Islet of Langerhans (tissue), 1 donor: ENCODE measurements at regions not wholly inside any gene's neighbourhood (a gene's known extent, or its start where the extent isn't known, plus 50 kb on each side); places are given as distances from the start of the nearest gene placed in this dataset.
"Not testable (repeated sequence)": the region's sequence is repeated elsewhere in the genome, so short reads cannot be mapped to it uniquely, and the experiment has no call there.

ENCODE experiments used
- FAIRE-seq: peaks from one replicate; lab custom pipeline; 2011; peaks lifted over from hg19 to GRCh38; lab: Jason Lieb, UNC

DNA sequence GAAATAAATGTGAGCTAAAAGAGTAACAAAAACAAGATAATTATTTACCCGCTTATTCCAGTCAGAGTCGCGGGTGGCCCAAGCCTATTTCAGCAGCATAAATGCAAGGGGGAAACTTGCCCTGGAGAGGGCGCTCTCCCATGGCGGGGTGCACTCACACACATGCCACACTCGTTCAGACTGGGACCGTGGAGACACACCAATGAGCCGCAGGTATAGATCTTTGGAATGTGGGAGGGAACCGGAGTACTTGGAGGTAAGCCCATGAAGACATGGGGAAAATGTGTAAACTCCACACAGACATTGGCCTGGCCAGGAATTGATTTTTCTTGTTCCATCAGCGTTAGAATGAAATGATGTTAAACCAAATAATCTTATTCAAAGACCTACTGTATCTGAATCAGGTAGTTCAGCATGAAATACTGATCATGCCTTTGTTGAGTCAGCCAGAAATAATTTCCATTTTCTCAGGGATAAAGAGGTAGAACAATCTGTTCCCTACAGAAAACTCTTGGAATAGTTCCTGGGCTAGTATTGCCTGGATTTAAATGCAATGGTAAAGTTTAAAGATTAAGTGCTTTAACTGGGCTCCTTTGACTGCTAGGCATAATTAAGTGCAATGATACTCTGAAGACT lies 191.5 kb downstream of the MCHR2 start:
- FAIRE-seq = no peak

DNA sequence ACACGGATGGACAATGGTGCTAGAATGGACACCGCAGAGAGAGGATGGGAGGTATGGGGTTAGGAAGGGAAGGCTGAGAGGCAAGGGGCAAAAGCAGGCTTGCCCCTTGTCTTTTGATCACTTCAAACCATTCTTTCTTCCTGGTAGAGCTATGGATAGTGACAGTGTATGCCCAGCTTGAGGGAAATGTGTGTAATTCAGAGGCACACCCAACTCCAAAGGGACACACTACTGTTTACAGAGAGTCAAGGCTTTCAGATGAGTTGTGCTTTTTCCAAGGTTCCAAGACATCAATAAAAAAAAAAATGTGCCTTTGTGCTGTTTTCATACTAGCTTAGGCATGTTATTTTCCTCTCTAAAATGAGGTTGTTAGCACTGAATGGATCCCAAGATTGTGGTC lies 185.0 kb downstream of the MCHR2 start:
- FAIRE-seq = no peak

DNA sequence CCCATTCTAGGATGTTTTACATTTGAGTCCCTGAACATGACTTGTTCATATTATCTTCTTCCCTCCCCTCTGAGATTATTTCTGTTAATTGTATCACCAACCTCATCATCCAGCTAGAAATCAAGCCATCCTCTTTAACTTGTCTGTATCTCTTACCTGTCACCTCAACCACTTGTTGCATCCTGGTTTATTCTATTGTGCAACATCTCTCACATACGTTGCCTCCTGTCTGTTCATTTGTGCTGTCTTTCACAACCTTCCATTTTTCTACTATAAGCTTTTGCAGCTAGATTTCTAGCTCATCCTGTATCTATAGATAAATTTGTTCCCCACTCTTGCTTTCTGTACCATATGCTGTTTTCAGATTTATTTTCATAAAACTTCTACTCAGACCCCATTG lies 183.7 kb downstream of the MCHR2 start:
- FAIRE-seq = no peak

DNA sequence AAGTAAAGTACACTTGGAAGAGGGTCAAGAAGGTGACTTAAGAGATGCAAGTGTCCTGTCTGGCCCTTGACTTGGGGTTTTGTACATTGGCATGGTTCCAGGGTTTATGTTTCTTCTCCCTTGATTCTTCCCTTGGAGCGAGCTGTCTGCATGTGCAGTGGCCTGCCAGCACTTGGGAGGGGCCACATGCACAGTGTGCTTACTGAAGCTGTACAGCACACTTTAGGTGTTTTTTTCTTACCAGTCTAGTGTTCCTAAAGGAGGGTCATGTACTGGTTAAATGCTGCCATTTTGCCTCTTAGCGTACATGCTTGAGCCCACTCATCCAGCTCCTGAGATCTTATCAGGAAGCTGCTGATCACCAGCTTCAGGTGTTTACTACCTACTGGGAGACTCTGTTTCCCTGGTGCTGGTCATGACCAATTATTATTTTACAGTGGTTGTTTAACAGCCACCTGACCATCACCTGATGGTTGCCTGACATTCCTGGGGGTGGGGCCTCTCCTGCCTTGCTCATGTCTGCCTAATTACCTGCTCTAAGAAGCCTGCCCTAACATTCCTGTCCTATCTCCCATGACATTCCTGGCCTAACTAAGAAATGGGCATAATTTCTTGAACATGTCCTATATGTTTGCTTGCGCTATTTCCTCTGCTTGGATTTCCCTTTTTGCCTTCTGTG lies 182.9 kb downstream of the MCHR2 start:
- no peak for FAIRE-seq

DNA sequence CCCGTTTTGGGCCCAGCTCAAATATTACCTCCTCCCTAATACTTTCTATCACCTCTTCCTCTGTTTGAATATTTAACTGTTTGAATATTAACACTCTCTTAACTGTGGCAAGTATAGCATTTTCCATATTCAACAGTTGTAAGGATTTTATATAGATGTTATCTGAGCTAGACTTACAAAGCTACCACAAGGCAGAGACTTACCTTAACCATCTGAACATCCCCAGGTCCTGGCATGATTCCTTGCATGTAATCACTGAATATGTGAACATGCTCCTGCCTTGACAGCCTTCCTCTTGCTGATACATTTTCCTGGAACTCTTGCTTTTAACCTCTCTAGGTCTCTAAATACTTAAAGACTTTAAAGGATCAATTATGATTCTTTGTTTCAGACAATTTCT lies 182.4 kb downstream of the MCHR2 start:
- no peak for FAIRE-seq

DNA sequence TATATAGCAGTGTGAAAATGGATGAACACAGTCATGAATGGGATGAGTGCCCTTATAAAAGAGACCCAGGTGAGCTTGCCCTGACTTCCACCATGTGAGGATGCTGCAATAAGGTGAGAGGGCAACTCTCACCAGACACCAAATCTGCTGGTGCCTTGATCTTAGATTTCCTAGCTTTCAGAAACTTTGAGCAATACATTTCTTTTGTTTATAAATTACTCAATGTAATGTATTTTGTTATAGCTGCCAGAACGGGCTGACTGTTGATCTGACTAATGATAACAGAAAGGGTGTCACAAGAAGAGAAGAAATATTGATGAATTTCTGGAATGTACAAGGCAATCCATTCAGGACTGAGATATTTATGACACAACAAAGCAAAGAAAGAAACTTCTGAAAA lies 180.5 kb downstream of the MCHR2 start:
- FAIRE-seq = no peak

DNA sequence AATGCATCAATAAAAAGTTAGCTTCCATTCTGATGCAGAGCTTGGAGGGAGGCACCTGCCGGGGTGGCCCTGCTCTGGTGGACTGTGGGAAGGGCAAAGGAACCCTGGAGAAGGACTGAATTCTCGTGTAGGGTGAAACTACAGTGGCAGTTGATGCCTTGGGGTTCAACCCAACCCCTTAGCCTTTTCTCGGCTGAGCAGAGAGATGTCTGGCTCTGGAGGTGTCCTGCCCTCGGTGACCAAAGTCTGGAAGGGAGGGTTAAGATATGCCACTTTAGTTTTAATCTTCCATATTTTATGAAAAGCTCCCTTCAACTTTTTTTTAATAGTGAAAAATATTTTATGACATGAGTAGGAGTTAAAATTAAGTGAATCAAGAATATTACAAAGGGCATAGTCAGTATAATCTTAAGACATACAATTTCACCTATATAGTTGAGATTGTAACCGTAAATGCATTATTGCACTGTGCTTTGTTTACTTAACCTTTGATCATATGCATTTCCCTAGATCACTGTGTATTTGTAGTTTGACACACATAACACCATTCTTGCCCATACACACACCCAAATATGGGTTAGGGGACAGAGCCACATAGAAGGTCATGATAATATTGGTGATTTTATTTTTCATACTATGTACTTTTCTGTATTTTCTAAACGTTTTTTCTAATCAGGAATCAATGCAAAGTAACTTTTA lies 179.6 kb downstream of the MCHR2 start:
- FAIRE-seq = no peak

DNA sequence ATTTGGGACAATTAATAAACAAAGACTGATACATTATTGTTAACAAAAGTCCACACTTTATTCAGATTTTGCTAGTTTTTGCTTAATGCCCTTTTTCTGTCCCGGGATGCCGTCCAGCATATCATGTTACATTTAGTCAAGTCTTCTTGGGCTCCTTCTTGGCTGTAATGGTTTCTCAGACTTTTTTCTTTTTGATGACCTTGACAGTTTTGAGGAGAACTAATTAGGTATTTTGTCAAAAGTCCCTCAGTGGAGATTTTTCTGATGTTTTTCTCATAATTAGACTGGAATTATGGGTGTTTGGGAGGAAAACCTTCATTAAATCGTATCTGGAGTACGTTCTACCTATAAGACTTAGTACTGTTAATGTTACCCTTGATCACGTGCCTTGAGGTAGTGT lies 177.2 kb downstream of the MCHR2 start:
- peak; percentile 51 for FAIRE-seq

DNA sequence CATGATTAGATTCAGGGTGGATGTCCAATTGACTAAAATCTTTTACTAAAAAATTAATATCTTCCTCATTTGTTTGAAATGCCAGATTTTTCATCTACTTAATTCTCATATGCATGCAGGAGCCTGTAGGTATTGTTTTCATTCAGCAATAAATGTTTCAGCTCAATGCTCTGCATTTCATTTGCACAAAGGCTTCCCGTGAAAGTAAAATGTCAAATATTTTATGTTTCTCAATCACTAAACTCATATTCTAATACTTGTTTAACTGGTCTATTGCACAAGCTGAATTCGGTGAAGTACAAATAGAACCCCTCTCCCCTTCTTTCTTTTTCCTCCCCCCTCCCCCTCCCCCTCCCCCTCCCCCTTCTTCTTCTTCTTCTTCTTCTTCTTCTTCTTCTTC lies 175.9 kb downstream of the MCHR2 start:
- FAIRE-seq = no peak

DNA sequence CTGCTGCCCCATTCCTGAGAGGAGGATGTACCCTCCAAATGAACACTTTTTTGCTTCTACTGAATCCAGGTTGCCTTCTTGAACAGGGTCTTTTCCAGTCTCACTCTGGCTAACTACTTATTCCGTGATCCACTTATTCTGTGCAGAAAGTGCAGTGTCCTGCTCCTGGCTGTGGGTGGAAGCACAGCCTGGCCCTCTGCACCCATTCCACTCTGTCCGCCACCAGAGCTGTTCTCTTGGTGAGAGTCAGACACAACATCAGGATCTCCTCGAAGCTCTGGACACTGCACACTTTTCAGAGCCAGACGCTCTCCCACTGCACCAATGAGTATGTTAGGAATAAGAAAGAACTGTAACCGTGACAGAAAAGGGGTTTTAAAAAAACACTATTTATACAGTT lies 174.2 kb downstream of the MCHR2 start:
- FAIRE-seq = no peak

DNA sequence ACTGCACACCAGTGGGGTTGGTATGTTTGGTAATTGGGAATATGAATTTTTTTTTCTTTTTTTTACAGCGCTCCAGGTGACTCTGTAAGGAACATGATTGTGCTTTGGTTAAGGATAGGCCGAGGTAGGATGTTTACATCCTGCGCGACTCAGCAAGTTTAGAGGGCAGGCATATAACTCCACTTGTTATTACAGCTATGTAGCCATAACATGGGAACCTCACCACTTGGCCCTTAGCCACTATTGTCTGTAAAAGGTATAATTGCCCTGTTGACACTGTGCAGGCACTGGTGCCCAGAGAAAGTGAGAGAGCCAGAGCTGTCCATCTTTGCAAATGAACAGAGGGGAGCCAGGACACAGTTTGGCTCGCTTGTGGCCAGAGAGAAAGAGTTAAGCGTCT lies 172.9 kb downstream of the MCHR2 start:
- no peak for FAIRE-seq

DNA sequence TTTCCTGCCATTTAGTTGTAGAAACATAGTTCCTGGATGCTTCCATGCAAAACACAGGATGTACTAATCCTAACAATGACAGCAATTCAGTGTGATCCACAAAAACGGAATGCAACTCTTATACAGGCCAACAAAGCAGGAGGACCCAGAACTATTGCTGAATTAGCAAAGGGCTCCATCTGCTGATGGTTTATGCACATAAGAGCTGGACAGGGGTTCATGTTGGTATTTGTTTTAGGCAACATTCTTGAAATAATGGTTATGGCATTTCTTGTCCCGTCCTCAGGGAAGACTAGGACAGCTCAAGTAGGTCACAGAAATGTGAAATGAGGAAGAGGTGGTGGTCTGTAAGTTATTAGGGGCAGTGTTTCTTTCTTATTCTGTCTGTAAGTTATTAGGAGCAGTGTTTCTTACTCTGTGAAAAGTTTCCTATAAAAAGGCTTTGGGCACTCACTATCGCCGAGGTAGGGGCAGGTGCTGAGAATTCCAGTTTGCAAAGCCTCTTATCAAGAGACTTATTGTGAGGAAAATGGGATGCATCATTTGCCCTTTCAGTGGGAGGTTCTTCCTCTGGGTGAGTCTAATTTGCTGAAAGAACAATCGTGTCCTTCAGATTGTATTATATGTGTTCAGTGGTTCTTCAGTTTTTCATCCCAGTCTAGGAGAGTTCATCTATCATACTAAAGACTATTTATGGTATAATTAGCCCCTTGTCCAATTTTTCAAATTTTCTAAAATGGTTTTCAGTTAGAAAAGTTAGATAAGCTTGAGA lies 171.1 kb downstream of the MCHR2 start:
- peak; percentile 36 for FAIRE-seq

DNA sequence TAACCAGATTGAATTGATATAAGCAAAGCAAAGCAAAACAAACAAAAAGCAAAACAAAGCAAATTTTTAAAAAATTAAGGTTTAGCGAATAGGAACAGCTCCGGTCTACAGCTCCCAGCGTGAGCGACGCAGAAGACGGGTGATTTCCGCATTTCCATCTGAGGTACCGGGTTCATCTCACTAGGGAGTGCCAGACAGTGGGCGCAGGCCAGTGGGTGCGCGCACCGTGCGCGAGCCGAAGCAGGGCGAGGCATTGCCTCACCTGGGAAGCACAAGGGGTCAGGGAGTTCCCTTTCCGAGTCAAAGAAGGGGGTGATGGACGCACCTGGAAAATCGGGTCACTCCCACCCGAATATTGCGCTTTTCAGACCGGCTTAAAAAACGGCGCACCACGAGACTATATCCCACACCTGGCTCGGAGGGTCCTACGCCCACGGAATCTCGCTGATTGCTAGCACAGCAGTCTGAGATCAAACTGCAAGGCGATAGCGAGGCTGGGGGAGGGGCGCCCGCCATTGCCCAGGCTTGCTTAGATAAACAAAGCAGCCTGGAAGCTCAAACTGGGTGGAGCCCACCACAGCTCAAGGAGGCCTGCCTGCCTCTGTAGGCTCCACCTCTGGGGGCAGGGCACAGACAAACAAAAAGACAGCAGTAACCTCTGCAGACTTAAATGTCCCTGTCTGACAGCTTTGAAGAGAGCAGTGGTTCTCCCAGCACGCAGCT lies 170.3 kb downstream of the MCHR2 start:
- not testable (repeated sequence) for FAIRE-seq

DNA sequence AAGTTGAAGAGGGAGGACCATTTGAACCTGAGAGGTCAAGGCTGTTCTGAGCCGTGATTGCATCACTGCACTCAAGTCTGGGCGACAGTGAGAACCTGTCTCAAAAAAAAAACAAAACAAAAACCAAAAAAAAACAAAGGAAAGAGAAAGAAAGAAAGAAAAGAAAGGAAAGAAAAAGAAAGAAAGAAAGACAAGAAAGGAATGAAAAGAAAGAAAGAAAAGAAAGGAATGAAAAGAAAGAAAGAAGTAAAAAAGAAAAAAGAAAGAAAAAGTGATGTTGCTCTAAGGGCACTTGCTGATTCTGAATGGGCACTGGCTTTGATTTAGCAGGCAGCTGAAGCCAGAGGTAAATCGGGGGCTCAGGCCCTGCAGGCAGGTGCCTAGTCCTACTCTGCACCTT lies 161.0 kb downstream of the MCHR2 start:
- FAIRE-seq = no peak

DNA sequence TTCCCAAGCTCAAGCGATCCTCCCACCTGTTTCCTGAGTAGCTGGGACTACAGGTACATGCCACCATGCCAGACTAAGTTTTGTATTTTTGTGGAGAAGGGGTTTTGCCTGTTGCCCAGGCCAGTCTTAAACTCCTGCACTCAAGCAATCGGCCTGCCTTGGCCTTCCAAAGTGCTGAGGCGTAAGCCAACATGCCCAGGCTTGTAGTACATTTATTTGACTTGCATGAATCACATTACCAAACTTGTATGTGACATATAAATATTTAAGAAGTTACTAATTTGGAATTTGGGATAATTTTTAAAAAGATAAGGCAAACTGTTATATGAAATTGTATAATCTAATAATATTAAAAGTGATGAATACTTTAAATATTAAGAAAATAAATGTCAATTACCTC lies 157.6 kb downstream of the MCHR2 start:
- FAIRE-seq = no peak

DNA sequence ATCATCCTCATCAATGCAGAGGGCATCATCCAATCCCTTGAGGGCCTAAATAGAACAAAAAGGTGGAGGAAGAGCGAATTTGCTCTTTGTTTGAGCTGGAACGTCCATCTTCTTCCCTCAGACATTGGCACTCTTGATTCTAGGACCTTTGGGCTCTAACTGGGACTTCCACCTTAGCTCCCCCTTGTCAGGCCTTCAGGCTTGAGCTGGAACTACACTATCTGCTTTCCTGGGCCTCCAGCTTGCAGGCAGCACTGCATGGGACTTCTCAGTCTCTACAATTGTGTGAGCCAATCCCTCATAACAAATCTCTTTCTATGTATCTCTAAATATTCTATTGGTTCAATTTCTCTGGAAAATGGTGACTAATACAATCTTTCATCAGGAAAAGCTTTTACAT lies 155.4 kb downstream of the MCHR2 start:
- no peak for FAIRE-seq

DNA sequence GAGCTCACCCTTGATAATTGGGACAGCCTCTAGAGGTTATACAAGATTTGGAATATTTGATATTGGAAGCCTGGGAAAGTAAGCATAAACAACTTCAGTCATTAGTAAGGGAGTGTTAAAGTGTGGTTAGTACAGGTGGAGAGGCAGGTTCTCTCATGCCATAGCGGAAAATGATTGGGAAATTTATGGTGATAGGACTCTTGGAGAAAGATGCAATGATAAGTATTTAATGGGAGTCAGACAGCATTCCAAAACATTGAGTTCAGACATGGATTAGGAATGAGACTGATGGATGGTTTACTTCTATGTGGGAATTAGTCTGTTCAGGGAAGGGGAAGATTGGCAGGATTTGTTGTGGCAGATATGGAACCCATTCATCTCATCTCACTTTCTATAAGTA lies 152.7 kb downstream of the MCHR2 start:
- FAIRE-seq = no peak

DNA sequence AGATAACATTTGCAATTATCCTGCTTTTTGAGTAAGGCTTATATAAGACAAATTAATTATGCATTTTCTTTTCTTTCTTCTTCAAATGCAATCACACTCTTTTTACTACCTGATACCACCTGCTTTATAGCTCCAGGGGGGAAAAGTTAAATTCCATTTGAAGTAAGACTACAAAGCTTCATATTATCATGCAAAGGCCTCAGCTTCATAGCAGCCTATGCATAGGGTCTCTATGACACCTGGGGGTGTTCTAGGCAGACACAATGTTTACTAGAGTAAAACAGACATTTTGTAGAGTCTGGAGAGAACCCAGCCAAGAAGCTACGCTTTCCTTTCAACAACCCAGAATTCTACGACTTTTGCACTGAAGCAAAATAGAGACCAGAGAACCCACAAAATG lies 148.0 kb downstream of the MCHR2 start:
- no peak for FAIRE-seq

DNA sequence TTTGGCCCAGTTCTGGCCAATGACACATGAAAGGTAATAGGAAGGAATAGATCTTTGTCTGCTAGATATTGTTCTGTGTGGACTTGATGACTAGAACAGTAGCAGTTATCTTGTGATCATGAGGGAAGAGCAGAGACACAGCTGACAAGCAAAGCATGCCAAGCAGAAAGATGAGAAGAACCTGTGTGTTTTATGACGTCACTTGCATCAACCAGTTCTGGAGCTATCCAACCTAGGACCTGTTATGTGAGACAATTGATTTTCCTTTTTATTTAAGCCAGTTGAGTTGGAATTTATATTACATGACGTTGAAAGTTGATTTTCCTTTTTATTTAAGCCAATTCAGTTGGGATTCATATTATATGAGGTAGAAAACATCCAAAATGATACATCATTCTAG lies 143.2 kb downstream of the MCHR2 start:
- no peak for FAIRE-seq

DNA sequence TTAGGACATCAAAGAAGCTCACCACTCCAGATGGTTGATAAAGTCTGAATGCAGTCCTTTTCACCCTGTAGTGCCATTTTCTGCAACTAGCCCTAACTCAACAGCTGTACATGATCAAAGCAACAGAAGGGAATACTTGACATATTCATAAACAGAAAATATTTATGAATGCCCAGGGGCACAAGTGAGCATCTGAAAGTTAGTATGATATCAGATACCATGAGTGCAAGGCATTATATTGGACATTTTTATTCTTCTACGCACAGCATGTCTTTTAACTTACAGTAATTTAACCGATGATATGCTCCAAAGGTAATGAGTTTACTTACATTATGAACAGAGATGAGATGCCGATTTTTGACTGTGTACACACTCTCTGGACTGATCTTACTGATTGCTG lies 142.0 kb downstream of the MCHR2 start:
- no peak for FAIRE-seq

DNA sequence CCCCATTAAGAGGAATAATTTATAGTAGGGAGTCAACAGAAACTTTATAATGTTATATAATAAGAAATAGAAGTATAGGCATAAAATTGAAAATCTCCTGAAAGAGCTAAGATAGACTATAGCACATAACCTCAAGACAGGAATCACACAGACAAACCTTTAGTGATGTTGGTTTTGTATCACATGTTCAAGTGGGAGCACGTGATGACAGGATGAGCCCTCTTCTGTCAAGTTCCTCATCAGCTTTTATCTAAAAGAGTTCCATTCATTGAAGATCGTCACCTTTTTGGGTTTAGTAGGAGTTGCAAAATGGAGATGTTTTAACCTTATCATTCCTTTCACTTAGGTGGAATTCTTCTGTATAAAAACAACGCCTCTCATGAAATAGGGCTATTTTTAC lies 127.0 kb downstream of the MCHR2 start:
- FAIRE-seq = peak; percentile 38

DNA sequence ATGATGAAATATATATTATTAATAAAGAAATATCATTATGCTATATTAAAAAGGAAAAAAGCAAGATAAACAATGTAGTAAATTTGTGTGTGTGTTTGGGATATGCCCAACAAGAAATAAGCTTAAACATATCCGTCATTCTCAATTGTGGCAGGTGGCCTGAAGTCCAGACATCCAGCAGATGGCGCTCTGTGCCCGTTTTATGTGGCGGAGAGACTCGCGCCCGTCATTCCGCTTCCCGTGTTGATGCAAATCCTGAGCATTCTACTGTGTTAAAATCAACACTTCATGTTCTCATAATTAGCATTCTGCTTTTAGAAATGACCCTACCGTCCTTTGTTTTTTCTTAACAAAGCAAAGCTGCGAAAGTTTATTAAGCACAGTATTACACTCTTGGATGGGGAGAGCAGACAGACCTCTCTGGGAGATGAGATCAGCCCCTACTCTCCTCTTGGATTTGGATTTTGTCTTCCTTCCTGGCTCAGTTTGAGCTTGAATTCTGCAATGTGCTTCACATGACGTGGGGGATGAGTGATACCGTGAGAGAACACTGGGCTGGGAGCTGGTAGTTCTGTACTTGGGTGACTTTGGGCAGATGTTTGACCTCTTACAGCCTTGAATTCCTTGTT lies 125.8 kb downstream of the MCHR2 start:
- peak; percentile 97 for FAIRE-seq
